ENCODE measurements at regions not wholly inside any gene's neighbourhood (a gene's known extent, or its start where the extent isn't known, plus 50 kb on each side); places are given as distances from the start of the nearest gene placed in this dataset.

- TF ChIP-seq, protein P1, sequence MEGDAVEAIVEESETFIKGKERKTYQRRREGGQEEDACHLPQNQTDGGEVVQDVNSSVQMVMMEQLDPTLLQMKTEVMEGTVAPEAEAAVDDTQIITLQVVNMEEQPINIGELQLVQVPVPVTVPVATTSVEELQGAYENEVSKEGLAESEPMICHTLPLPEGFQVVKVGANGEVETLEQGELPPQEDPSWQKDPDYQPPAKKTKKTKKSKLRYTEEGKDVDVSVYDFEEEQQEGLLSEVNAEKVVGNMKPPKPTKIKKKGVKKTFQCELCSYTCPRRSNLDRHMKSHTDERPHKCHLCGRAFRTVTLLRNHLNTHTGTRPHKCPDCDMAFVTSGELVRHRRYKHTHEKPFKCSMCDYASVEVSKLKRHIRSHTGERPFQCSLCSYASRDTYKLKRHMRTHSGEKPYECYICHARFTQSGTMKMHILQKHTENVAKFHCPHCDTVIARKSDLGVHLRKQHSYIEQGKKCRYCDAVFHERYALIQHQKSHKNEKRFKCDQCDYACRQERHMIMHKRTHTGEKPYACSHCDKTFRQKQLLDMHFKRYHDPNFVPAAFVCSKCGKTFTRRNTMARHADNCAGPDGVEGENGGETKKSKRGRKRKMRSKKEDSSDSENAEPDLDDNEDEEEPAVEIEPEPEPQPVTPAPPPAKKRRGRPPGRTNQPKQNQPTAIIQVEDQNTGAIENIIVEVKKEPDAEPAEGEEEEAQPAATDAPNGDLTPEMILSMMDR (conservative IDR thresholded peaks at IDR 0.05): no peak
- no peak for TF ChIP-seq ZFX (IDR thresholded peaks at IDR 0.05)
Measured at GRCh38 chr11:11071486-11071885, 213.6 kb upstream of the ZBED5 start.
